ENCODE measurements at regions not wholly inside any gene's neighbourhood (a gene's known extent, or its start where the extent isn't known, plus 50 kb on each side); places are given as distances from the start of the nearest gene placed in this dataset.
"Not testable (repeated sequence)": the region's sequence is repeated elsewhere in the genome, so short reads cannot be mapped to it uniquely, and the experiment has no call there.

DNA sequence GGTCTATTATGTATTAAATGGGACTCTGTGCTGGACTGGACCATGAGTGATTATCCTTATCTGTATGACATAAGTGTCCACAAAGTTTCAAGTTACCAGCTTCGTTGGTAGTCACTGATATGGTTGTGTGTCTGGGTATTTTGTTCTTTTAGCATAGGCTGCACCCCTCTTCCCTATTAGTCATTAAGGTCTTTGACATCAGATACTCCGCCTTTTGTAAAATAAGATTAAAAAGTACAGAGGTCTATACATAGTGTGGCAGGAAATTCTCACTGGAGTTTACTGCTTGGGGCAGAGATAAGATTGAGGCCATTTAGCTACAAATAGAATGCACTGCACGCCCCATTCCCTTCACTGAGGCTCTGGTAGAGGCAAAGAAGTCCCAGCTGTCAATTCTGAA lies 99.4 kb downstream of the TMEM215 start:
- no peak overlapping the region for H3K4me3 ChIP-seq (ENCODE audit: low read depth, low read length)
- DNase-seq (ENCODE audit: low read depth), result no peak

GRCh38 chr9:32884482-32884881 lies 101.1 kb downstream of the TMEM215 start:
- DNase-seq (ENCODE audit: low read depth), result no peak
- H3K4me3 ChIP-seq (ENCODE audit: low read depth, low read length), result no peak overlapping the region

- H3K4me3 ChIP-seq (ENCODE audit: low read depth, low read length), result no peak overlapping the region
- no peak for DNase-seq (ENCODE audit: low read depth)
Measured at GRCh38 chr9:32886021-32886420, 102.7 kb downstream of the TMEM215 start.

DNA sequence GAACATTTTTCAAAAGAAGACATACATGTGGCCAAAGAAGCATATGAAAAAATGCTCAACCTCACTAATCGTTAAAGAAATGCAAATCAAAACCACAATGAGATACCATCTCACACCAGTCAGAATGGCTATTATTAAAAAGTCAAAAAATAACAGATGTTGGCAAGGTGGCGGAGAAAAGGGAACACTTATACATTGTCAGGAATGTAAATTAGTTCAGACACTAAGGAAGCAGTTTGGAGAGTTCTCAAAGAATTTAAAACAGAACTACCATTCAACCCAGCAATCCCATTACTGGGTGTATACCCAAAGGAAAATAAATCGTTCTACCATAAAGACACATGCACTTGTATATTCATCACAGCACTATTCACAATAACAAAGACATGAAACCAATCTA lies 106.9 kb downstream of the APTX start:
- DNase-seq (ENCODE audit: low read depth); H3K4me3 ChIP-seq (ENCODE audit: low read depth, low read length): not testable (repeated sequence)

DNA sequence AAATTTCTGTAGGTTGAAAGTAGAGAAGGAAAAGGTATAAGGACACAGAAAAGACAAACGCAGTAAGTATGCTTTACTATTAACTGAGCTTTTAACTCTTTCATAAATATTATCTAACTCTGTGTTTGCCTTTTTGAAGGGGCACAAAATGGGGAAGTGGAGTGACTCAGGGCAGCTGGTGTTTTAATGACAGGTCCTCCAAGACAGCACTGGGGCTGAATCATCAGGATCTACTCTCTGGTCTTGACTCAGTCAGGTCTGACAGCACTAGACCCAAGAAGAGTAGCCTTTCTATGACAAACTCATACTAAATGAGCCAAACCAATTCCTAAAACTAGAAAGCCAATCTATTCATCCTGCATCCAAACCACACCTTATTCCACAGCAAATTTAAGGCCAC lies 102.2 kb downstream of the APTX start:
- DNase-seq (ENCODE audit: low read depth), result peak; percentile 1
- no peak overlapping the region for H3K4me3 ChIP-seq (ENCODE audit: low read depth, low read length)

GRCh38 chr9:32899761-32900160 lies 101.7 kb downstream of the APTX start:
- no peak overlapping the region for H3K4me3 ChIP-seq (ENCODE audit: low read depth, low read length)
- no peak for DNase-seq (ENCODE audit: low read depth)

- H3K4me3 ChIP-seq (ENCODE audit: low read depth, low read length), result no peak overlapping the region
- no peak for DNase-seq (ENCODE audit: low read depth)
Measured at GRCh38 chr9:32906213-32906612, 95.2 kb downstream of the APTX start.

DNA sequence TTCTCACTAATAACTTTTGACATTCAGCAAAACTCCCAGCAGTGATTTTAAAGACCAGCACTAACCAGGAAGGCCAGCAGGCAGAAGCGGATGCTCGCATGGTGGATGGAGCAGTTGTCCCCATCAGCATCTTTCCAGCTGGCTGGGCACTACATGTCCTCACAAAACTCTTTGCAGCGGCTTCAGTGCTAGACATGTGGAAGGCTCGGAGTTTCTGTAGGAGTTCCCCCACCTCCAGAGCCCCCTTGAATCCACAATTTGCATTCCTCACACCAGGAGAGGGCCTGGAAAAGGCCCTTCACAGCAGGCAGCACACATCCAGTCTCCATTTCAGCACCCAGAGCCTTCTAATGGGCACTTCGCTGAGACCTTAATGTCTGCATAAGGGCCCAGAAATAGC lies 85.6 kb downstream of the APTX start:
- H3K4me3 ChIP-seq (ENCODE audit: low read depth, low read length), result no peak overlapping the region
- DNase-seq (ENCODE audit: low read depth), result no peak

DNA sequence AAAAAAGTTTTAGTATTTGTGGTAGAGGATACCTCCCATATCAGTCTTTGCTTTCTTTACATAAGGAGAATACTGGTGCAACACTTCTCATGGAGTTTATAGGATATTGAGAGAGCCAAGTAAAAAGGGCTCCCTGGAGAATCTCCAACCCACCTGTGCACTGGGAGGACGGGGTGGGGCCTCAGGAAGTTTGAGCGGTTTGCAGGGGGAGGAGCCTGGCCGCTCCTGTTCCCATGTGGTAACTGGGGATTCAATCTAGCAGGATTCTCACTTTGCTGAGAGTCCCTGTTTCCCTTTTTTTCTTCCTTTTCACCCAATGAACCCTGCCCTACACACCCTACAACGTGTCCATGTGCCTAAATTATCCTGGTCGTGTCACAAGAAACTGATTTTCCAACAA lies 82.8 kb downstream of the APTX start:
- no peak overlapping the region for H3K4me3 ChIP-seq (ENCODE audit: low read depth, low read length)

More for the DNA sequence above, 82.8 kb downstream of the APTX start:
- no peak for DNase-seq (ENCODE audit: low read depth)
